ENCODE measurements at regions not wholly inside any gene's neighbourhood (a gene's known extent, or its start where the extent isn't known, plus 50 kb on each side); places are given as distances from the start of the nearest gene placed in this dataset.

GRCh38 chr15:67013696-67014095, 51.7 kb upstream of the SMAD3 start:
- no peaks in the 10 kb centered on the region for H3K36me3 ChIP-seq (ENCODE audit: control insufficient read depth, insufficient read depth, low read length)
- no peaks in the 10 kb centered on the region for H3K79me2 ChIP-seq
- TF ChIP-seq CTCF (IDR thresholded peaks at IDR 0.05): no peak
- no peak overlapping the region for H3K9ac ChIP-seq
- no peak overlapping the region for H2AFZ ChIP-seq
- no peaks in the 10 kb centered on the region for H3K4me1 ChIP-seq
- H3K27me3 ChIP-seq (ENCODE audit: control insufficient read depth, insufficient read depth, low read length): no peaks in the 10 kb centered on the region
- H3K27ac ChIP-seq: no peak overlapping the region
- no peak overlapping the region for H3K4me2 ChIP-seq (ENCODE audit: low read length)
- no peak overlapping the region for H3K4me3 ChIP-seq (ENCODE audit: low read depth, low read length)
- H3K9me3 ChIP-seq (ENCODE audit: control insufficient read depth, low read length): no peaks in the 10 kb centered on the region
